Right lobe of liver (tissue), 4 donors: ENCODE measurements at regions not wholly inside any gene's neighbourhood (a gene's known extent, or its start where the extent isn't known, plus 50 kb on each side); places are given as distances from the start of the nearest gene placed in this dataset.

Experiments used
- POLR2A ChIP-seq: fragments of 450-650 bp; IDR thresholded peaks from one replicate; pipeline ENCODE4 v1.6.1; 2017; ENCODE audit warnings: antibody characterized with exemption, mild to moderate bottlenecking
- TF ChIP-seq, protein P1 (sequence below), 4 donors: fragments of 200-600 bp in 3 of 4; fragments of 450-650 bp in 1 of 4; IDR thresholded peaks; one replicate each; pipeline versions ENCODE4 v1.5.1 to v1.8.0; 2016 to 2022; ENCODE audit warnings: antibody characterized with exemption in 4 of 4, mild to moderate bottlenecking in 2 of 4
- donor health status: DM: no; HTN: no; CAD: no.
- donor health status: DM: no; HTN: no; CAD: no.
- donor health status: DM: no; HTN: yes; CAD: no.

DNA sequence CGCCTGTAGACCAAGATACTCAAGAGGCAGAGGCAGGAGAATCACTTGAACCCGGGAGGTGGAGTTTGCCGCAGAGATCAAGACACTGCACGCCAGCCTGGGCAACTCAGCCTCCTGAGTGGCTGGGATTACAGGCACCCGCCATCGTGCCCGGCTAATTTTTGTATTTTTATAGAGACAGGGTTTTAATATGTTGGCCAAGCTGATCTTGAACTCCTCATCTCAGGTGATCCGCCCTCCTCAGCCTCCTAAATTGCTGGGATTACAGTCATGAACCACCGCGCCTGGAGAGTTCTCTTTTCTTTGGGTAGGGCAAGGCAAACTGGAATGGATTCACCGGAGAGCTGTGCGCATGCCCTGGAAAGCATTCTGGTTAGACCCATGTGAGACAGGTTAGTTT lies 179.3 kb upstream of the ALG10B start:
- TF ChIP-seq POLR2A, result no peak
- TF ChIP-seq, protein P1, sequence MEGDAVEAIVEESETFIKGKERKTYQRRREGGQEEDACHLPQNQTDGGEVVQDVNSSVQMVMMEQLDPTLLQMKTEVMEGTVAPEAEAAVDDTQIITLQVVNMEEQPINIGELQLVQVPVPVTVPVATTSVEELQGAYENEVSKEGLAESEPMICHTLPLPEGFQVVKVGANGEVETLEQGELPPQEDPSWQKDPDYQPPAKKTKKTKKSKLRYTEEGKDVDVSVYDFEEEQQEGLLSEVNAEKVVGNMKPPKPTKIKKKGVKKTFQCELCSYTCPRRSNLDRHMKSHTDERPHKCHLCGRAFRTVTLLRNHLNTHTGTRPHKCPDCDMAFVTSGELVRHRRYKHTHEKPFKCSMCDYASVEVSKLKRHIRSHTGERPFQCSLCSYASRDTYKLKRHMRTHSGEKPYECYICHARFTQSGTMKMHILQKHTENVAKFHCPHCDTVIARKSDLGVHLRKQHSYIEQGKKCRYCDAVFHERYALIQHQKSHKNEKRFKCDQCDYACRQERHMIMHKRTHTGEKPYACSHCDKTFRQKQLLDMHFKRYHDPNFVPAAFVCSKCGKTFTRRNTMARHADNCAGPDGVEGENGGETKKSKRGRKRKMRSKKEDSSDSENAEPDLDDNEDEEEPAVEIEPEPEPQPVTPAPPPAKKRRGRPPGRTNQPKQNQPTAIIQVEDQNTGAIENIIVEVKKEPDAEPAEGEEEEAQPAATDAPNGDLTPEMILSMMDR (IDR thresholded peaks at IDR 0.05), result no peak
